ENCODE measurements at regions not wholly inside any gene's neighbourhood (a gene's known extent, or its start where the extent isn't known, plus 50 kb on each side); places are given as distances from the start of the nearest gene placed in this dataset.

GRCh38 chr15:92781925-92782453, 118.1 kb upstream of the CHD2 start:
- TF ChIP-seq CTCF (conservative IDR thresholded peaks at IDR 0.05; ENCODE audit: low read depth, low read length), result no peak
- TF ChIP-seq MAZ (IDR thresholded peaks at IDR 0.05; ENCODE audit: borderline replicate concordance, low read depth, low read length), result no peak
- TF ChIP-seq MAFK (IDR thresholded peaks at IDR 0.05; ENCODE audit: low read depth, low read length), result no peak
- no peak for TF ChIP-seq CEBPB (IDR thresholded peaks at IDR 0.05; ENCODE audit: low read depth, low read length)
- TF ChIP-seq POLR2A (IDR thresholded peaks at IDR 0.05; ENCODE audit: low read depth, low read length), result no peak
- no peak for TF ChIP-seq FOS (IDR thresholded peaks at IDR 0.05; ENCODE audit: low read depth, low read length)
- TF ChIP-seq NFE2L2 (IDR thresholded peaks at IDR 0.05; ENCODE audit: low read depth, low read length), result no peak
- no peak for TF ChIP-seq BHLHE40 (IDR thresholded peaks at IDR 0.05; ENCODE audit: low read depth, low read length)
- no peak for TF ChIP-seq USF2 (IDR thresholded peaks at IDR 0.05; ENCODE audit: low read depth, low read length)
- no peak for TF ChIP-seq RAD21 (IDR thresholded peaks at IDR 0.05; ENCODE audit: low read length)
- no peak for TF ChIP-seq RFX5 (IDR thresholded peaks at IDR 0.05; ENCODE audit: low read depth, low read length)
- no peak for TF ChIP-seq RCOR1 (IDR thresholded peaks at IDR 0.05; ENCODE audit: insufficient replicate concordance, low read length)
- TF ChIP-seq CHD1 (IDR thresholded peaks at IDR 0.05; ENCODE audit: low read depth, low read length), result no peak
- no peak for TF ChIP-seq MXI1 (IDR thresholded peaks at IDR 0.05; ENCODE audit: borderline replicate concordance, low read depth, low read length)
